ENCODE measurements at regions not wholly inside any gene's neighbourhood (a gene's known extent, or its start where the extent isn't known, plus 50 kb on each side); places are given as distances from the start of the nearest gene placed in this dataset.
"Not testable (repeated sequence)": the region's sequence is repeated elsewhere in the genome, so short reads cannot be mapped to it uniquely, and the experiment has no call there.

DNA sequence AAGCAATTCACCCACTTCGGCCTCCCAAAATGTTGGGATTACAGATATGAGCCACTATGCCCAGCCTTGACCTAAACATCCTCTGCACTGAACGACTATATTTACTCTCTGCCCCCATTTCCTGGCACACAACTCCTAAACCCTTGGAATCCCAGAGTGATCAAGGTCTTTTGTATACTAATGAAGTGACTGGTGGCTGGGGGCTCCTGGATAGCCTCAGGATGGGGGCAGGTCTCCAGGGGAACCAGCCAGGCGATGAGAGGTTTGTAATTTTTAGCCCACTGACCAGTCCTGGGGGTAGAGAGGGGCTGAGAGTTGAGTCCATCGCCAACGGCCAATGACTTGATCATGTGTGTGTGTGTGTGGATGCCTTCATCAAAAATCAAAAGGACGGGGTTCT is 71.1 kb downstream of the FAM50B start:
- DNase-seq = no peak

DNA sequence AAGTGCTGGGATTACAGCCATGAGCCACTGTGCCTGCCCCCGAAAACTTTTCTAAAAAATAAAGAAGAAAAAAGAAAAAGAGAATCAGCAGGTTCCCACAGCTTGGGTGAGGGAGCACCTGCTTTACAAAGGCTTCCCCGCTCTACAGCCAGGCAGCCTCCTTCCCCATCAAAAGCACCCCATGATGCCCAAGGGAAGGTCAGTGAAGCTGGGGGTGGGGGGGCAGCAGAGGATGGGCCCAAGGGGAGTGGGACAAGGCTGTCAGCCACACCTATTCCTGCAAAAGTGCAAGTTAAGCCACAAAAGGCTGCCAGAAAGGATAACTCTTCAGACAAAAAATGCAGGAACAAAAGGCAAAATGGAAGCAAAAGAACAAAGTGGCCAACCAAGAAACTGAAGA is 72.5 kb downstream of the FAM50B start:
- DNase-seq = no peak

DNA sequence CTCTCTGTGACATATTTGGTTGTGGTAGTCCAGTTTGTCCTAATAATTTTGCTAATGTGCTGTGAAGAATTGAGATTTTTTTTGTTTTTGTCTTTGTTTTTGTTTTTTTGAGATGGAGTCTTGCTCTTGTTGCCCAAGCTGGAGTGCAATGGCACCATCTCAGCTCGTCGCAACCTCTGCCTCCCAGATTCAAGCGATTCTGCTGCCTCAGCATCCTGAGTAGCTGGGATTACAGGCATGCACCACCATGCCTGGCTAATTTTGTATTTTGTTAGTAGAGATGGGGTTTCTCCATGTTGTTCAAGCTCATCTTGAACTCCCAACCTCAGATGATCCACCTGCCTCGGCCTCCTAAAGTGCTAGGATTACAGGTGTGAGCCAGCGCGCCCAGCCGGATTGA is 73.4 kb downstream of the FAM50B start:
- not testable (repeated sequence) for DNase-seq

DNA sequence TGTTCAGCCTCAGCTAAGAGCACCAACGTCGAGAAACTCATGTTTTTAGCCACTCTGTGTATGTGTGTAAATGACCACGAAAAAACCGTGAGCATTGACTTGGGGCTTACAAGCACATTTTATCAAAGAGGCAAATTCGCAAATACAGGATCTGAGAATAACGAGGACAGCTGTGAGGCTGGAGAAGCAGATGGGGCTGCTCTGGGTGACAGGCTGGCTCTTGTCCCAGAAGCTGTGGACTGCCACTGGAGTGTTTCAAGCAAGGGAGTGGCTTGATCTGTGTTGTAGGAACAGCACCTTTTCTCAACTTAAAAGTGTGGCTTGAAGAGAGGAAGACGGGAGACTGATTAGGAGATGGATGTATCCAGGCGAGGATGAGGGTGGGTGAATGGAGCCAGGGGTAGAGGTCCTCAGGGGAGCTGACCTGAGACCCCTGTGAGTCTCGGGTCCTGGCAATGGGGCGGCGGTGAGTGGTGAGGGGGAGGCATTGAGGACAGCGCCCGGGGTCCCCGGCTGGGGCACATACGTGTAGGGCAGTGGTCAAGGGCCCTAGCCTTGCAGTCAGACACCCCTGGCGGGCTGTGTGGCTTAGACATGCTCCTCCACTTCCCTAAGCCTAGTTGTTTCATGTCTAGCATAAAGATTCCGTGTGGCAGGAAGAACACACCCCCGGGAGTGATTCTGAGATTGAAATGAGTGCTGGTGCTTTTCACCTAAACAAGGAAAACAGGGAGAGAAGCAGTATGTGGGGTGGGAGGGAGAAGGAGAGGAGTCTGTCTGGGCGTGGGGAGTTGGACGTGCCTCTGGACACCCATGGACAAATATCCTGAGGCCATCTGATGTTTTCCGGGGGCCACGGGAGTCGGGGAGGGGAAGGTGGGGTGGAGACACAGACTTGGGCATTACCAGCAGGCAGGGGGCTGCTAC is 76.3 kb downstream of the FAM50B start:
- peak in 1 of 3 donors; percentile 55 for DNase-seq

GRCh38 chr6:3926150-3926482 is 76.9 kb downstream of the FAM50B start:
- no peak for DNase-seq

DNA sequence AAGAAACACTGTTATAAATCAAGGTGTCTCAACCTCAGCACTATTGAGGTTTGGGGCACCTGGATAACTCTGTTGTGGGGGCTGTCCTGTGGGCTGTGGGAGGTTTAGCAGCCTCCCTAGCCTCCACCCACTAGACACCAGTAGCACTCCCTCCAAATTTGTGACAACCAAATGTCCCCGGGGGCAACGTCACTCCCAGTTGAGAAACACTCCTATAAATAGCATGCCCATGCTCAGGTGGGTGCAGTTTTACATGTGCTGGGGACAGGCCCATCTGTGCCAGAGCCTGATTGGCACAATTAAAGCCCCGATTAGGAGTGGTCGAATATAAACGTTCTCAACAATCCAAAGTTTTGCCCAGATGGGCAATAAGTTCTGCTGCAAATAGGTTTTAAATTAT is 78.9 kb downstream of the FAM50B start:
- no peak for DNase-seq

DNA sequence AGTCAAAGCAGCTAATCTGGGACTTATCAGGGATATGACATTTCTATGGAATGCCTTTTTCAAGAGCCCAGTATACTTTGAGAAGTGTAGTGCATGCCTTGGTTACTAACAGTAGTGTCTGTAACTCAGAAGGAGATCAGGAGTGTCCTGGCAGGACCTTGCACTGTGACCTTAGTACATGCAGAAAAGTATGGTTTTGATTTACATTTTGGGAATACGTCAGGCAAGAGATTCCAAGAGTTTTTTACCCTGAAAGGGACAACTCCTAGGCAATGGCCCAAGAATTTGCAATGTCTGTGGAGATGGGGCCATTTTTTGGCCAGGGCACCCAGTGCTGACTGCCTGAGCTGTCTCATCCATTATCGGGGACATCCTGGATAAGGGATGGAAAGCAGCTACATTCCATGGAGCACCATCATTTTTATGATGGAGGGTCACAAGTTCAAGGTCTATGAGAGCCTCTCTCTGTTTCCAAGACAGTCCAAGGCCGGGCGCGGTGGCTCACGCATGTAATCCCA is 80.2 kb downstream of the FAM50B start:
- DNase-seq = peak; percentile 68 to 84 (median 83)

- DNase-seq = no peak
These were observed 88.3 kb downstream of the FAM50B start for GRCh38 chr6:3937438-3937837.

GRCh38 chr6:3938715-3939367 is 89.7 kb downstream of the FAM50B start:
- no peak for DNase-seq

DNA sequence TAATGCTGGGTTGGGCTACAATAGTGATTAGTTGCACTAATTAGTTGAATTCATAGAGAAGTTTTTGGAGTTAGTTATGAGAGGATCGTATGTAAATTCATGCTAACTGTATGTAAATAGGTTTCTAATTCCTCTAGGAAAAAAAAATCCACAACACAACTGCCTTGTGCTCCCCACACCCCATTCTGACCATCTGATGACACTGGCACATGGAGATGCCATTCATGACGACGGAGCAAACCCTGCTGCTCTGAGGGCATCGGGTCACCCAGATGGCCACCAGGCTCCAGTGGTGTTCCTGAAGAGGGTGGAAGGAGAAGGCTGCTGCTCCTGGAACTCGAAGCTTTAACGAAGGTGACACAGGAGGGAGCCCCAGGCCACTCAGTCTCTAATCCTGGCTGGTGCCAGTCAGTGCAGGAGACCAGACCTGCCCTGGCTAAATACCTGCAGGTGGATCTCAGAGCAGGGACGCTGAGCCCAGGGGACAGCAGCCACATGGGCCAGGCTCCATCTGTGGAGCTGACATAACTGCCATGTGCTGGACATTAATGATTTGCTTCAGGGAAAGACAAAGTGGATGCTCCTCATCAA is 90.3 kb downstream of the FAM50B start:
- no peak for DNase-seq

DNA sequence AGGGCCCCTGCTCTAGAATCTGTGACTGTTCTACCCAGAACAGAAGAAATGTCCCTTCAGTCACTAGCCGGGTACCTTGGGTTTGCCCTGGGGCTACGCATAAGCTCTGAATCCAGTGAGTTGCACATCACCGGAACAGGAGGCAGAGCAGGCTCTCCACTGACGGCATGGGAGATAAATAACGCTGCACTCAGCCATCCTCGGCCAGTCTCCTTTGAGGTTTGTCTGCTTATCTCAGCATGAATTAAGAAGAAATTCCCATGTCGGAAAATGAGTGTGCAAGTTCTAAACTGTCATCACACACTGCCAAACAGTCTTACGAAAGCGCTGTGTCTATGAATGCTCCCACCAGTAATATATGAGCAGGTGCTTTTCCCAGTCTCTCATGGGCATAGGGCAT is 90.8 kb downstream of the FAM50B start:
- no peak for DNase-seq

DNA sequence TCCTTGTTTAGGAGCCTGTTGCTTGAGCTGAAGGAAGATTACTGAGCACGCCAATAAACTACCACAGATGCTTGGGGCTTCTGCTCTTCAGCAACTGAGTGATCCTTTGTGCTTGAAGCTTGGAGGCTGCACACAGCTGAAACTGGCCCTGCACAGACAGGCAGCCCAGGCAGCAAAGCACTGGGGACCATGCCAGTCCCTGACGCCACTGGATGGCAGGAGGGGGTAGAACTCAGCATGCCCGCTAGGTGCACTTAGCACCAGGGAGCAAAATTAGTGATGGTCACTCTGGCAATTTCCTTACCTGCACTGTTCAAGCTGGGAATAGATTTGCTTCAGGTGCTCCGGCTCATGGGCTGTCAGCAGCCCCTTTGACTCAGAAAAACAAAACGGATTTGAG is 91.5 kb downstream of the FAM50B start:
- no peak for DNase-seq

DNA sequence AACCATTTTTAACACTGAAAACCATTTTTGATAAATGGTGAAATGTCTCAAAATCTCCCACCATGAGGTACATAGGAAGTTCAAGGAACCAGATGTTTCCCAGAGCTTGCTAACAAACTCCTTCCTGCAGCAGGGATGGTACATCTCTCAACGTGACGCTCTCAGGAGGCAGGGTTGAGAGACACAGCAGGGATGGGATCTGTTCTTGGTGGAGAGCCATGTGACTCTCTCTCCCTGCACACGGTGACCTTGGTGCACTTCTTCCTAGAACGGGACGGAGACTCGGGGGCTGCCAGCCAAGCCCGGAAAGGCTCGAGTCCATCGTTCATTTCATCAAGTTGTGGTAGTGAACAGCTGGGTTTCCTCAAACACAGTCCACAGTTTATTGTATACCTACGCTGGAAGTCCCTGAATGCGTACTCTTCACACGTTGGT is 94.2 kb downstream of the FAM50B start:
- DNase-seq = peak in 2 of 3 donors; percentile 39 to 55

DNA sequence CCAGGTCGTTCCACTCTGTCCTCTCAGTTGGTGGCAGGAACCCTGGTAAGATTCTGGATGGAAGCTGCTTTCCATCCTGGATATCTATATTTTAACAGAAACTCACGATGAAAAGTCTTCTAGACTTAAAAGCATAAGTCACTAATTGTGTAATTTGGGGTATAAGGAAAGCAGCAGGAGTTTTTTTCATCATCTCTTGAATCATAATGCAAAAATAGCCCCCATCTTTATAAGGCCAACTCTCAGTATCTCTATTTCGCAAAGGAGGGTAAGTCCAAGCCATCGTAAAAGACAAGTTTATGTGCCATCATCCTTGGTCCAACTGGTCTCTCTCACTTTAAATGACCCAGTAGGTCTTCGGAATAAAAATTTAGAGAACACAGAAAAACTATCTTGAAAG is 95.1 kb downstream of the FAM50B start:
- DNase-seq = no peak

DNA sequence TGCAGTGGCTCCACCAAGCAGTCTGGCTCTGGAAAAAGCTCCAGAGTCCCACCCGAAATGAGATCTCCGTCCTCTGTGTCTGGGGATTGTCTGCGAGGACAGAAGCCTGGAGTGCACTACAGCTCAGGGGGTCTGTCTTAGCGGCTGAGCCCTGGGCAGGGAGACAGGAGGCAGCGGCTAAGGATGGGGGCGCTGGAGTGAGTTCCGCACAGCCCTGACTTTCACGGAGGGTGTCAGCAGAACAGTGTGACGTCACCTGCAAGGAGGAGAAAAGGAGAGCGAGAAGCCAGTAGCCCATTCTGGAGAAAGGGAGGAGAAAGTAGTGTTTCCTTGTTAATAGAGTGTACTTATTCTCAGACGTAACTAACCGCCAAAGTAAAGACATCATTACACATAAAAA is 97.6 kb downstream of the FAM50B start:
- peak in 1 of 3 donors; percentile 56 for DNase-seq

DNA sequence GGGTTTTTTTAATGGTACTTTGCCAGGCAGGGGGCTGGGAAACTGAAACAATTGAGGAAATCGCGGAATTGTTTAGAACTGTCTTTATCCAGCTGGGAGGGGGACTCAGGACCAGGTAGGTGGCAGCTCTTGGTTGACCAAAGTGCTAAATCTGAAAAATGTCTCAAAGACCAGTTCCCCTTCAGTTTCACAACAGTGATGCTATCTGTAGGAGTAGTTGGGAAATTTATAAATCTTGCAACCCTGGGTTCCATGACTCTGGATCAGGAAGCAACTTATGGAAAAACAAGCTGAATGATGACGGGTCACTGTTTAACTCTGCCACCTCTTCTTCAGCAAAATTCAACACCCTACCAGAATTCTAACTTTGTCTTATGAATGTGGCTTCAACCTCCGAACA is 99.7 kb downstream of the FAM50B start:
- no peak for DNase-seq

DNA sequence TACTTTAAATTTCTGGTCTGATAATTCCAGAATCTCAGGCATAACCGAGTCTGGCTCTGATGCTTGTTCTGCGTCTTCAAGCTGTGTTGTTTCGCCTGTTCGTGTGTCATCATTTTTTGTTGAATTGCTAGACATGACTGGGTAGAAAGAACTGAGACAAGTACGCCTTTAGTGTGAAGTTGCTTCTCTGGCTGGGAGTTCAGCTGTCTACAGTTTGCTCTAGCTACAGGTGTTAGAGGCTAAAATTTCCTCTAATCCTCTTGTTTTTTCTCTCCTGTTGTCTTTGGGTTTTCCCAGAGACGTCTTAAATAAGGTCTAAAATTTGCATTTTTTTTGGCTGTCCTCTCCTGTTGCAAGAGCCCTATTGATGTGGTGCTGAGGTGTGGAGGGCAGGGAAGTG is 100.3 kb downstream of the FAM50B start:
- DNase-seq = no peak

- DNase-seq = no peak
These were observed 106.9 kb downstream of the FAM50B start for GRCh38 chr6:3956054-3956453.

DNA sequence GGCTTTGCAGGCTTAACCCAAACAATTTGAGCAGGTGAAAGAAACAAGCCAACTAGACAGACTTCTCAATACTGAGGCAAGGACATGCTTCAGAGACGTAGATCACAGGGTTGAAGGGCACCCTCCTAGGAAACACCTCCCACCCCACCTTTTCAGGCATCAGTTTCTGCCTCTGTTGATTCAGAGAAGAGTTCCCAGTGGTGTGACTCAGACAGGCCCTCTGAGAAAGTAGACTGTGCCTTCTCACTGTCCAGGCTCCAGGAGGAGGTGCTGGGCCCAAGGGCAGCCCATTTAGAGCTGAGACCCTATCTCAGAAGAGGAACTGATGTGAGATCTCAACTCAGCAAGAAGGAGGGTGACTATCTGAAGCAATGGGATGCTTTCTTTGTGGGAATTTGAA is 108.1 kb downstream of the FAM50B start:
- no peak for DNase-seq

GRCh38 chr6:3958255-3958654 is 109.1 kb downstream of the FAM50B start:
- DNase-seq = no peak

DNA sequence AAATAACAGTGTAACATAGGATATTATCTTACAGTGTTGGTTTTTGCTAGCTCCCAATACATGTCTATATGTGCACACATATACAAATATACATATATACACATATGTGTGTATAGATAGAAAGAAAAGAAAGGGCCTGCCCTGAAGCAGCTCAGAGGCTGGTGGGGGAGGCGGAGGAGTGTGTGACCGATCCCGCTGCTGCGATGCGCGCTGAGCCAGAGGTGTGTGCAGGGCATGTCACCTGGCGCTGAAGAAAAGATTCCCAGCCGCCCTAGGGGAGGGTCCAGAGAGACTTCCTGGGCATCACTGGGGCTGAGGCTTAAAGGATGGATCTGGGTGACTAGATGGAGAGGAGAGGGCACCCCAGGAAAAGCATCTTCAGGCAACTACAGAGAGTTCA is 110.2 kb downstream of the FAM50B start:
- DNase-seq = no peak

GRCh38 chr6:3960754-3961361 is 111.7 kb downstream of the FAM50B start:
- no peak for DNase-seq
